Ramos (cell line): ENCODE measurements at regions not wholly inside any gene's neighbourhood (a gene's known extent, or its start where the extent isn't known, plus 50 kb on each side); places are given as distances from the start of the nearest gene placed in this dataset.
"Not testable (repeated sequence)": the region's sequence is repeated elsewhere in the genome, so short reads cannot be mapped to it uniquely, and the experiment has no call there.

Experiments
- in situ Hi-C: fragments of 300-500 bp; cut with MboI; formaldehyde crosslinking; loops from one replicate; pipeline ENCODE4 v1.14.3; 2022; ENCODE audit warnings: low sequenced_read_pairs; ENCODE audit not compliant: unreplicated experiment

DNA sequence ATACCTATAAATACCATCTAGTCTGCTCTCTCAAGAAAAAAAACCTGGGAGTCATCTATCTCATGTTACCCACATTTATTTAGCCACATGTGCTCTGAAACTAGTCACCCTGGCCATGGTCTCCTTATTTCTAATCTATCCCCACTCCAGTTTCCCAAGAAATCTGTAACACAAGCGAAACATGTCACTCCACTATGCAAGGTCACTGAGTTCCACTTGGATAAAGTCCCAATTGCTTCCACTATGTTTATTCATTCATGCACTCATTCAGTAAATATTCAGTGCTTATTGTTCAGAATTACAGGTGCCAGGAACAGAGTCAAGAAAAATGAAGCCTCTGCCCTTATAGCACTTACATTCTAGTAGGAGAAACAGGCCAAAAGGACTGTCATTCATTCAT, 369.4 kb upstream of the CYRIA start:
- in situ Hi-C loops, result no loop called here

DNA sequence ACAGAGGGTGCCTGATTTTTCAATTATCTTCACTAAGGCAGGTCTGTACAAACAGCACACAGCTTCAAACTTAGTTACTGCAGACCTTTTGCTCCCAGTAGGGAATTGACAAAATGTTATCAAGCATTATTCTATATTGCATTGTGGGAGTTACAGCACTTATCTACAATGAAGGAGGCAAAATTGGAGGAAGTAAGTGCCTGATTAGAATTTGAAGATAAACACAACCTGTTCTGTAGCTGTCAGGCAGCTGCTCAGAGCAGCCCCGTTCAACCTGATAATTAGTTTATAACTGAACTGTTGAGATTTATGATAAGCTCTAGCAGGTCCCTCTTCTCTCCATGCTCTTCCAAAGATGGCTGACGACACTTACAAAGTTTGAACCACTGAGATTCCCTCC, 364.4 kb upstream of the CYRIA start:
- in situ Hi-C loops, result no loop called here

GRCh38 chr2:17012297-17012696, 346.7 kb upstream of the CYRIA start:
- in situ Hi-C loops, result no loop called here

GRCh38 chr2:17010104-17010503, 344.5 kb upstream of the CYRIA start:
- in situ Hi-C loops, result no loop called here

- in situ Hi-C loops, result no loop called here
Measured at GRCh38 chr2:17000184-17000482, 334.5 kb upstream of the CYRIA start.

DNA sequence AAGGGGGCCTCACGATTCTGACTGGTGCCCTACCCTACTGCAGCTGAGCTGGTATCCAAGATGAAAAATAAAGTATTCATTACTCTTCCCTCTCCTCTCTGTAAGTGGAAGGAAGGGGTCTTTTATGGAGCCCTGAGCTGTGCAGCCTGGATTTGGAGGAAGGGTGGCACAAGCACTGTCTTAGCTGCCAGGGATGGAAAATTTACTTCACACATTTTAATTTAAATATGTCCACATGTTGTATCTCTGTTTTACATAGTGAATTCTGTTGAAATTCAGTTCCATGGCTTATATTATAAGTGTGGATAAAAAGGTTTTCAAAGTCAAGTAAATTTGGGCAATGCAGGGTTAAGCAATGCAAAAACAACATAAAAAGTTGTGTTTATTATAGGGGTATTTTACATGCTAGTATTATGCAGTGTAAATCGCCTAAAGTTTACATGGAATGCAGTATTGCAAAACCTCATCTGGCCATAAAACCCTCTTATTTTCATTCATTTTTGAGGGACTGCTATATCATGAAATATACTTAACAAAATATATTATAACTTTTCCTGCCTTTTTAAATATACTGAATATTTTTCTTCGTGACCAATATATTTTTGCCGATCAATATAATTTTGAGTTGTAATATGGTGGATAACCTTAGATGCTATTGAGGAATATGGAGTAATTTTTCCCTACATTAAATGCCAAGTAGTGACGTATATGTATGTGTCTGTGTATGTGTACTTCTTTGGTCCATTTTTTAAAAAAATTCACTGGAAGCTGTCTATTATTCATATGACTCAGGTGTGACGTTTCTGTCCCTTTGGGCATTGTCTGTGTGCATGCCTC, 333.9 kb upstream of the CYRIA start:
- in situ Hi-C loops, result no loop called here

DNA sequence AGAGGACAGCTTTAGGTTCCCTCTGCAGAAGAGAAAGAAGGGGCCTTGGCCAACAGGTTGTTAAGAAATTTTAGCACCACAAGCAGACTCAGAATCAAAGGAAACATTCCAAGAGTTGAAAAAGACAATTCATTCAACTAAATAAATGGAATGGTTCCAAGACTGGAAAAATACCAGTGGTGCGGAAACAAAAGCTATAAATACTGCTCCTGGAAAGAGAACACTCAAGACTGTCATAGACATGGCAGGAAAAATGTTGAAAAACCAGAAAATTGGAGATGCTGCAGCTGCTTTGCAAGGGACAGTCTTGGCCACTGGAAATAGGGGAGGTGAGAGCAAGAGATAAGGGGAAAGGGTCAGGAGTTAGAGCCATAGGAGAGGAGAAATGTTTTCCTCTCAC, 312.7 kb upstream of the CYRIA start:
- in situ Hi-C loops, result no loop called here

DNA sequence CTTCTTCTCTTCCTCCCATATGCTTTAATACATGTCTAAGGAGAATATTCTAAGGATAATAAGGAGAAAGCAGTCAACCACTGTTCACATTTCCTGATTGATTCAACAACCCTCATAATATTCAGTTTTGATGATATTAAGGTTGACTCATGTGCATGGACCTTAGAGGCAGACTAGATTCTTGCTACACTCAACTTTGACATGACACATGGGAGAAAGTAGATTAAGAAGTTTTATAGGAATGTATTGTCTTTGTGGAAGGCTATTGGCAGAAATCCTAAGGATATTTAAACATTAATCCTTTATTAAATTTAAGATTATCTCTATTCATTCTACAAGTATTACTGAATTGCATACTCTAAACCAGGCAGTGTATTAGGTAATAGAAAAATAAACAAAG, 309.1 kb upstream of the CYRIA start:
- in situ Hi-C loops, result no loop called here

DNA sequence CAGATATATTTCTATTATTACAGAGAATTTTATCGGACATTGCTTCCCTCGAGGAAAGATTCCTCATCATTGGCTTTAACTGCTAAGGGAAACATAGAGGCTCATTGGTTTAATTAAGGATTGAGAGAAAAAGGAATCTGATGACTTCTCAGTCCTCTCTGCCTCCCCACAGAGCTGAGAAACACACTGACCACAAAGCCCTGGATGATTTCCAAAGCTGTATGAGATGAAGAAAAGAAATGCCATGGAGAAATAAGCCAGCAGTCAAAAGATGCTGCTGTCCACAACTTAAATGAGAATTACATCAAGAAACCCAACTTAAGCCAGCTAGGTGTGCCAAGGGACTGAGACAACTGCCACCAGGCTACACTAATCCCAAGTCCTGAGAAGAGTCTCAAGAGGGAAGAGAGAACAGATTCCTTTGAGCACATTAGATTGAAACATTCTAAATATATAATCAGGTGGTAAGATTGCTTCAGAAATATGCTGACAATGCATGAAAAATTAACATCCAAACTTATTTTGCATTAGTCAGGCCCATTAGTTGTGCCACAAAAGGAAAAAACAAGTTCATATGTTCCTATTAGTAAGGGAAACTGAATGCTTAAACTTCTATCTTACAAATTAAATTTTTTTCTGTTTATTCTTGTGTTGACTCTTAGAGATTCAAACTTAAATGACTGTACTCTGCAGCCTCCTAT, 308.1 kb upstream of the CYRIA start:
- in situ Hi-C loops, result no loop called here

DNA sequence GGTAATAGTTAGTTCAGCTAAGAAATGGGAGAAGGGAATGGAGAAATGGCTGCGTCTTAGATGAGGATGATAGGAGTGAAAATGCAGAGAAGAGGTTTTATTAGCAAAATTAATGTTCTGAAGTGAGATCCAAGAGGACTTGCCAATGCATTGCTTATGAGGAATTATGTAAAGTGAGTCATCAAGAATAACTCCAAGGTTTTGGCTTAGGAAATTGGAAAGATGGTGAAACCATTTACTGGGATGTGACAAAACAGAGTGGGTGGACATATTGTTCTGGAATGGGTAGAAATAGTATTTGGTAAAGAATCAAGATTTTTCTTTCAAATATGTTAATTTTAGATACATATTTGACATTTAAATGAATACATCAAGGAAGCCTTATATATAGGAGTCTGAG, 306.6 kb upstream of the CYRIA start:
- in situ Hi-C loops, result no loop called here

- in situ Hi-C loops, result no loop called here
Measured at GRCh38 chr2:16971722-16972234, 306.1 kb upstream of the CYRIA start.

GRCh38 chr2:16970948-16971347, 305.3 kb upstream of the CYRIA start:
- in situ Hi-C loops, result not testable (repeated sequence)

GRCh38 chr2:16962505-16962904, 296.9 kb upstream of the CYRIA start:
- in situ Hi-C loops, result no loop called here

GRCh38 chr2:16960579-16960978, 294.9 kb upstream of the CYRIA start:
- in situ Hi-C loops, result no loop called here

DNA sequence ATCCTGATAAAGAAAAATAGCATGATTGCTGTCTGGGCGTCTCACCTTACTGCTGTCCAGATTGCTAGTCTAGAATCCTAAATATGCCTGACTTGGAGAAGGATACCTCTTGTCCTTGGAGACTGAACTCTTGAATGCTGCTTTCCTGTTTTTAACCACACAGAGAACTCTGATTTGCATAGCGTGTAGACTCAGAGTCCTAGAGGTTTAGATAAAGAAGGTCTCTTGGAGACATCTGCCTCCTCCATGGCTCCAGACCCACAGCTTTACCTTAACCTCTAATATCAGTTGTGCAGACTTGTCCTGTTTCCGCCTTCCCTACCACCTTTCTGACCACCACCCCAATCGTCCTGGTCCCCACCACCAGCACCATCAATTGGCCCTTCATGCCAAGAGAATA, 292.6 kb upstream of the CYRIA start:
- in situ Hi-C loops, result no loop called here

DNA sequence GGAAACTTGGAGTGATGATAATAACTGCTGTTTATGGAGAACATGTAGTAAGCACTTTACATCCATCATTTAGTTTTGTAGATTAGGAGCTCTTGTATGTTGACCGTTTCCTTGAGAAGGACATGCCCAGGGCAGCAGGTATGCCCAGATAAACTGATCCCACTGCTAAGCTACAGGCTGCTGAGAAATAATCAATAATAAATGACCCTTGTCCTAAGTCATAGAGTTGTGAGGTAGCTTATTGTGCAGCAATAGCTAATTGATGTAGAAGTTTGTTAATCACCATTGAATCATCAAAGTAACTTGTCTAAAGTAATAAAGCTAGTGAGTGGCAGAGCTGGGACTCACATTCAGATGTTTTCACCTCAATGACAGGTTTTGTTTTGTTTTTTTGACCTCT, 287.2 kb upstream of the CYRIA start:
- in situ Hi-C loops, result no loop called here

GRCh38 chr2:16952368-16952767, 286.7 kb upstream of the CYRIA start:
- in situ Hi-C loops, result no loop called here

DNA sequence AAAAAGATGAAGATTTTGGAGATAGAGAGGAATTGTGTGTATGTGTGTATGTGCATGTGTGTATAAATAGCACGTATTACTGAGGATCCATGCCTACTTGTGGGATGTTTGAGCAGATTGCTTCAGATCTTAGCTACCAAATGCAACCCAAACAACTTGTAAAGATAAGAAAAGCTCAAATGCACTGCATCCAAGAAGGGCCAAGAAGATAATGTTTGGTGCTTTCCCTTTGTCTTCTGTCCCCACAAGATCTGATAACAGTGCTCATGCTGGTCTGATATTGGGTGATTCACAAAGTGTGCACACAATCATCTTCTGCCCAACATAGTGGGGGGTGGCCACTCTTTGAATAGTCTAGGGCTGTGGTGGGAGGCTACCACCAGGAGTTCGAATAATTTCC, 284.8 kb upstream of the CYRIA start:
- in situ Hi-C loops, result no loop called here

- in situ Hi-C loops, result no loop called here
Measured at GRCh38 chr2:16948710-16949109, 283.1 kb upstream of the CYRIA start.

DNA sequence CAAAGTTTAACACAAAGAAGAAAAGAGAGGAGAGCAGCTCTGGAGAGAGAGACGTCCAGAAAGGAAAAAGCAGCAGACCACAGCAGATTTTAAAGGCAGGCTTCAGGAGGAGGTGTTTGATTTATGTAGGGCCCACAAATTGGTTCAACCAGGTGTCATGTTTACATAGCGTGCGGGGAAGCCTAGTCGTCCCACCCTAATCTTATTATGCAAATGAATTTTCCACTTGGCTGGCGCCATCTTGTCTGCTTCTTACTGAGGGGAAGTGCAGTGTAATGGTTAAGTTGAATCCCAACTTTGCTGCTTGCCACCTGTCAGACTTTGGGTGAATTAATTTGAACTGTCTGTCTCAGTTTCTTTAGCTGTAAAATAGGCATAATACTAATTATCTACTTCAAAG, 282.4 kb upstream of the CYRIA start:
- in situ Hi-C loops, result no loop called here

DNA sequence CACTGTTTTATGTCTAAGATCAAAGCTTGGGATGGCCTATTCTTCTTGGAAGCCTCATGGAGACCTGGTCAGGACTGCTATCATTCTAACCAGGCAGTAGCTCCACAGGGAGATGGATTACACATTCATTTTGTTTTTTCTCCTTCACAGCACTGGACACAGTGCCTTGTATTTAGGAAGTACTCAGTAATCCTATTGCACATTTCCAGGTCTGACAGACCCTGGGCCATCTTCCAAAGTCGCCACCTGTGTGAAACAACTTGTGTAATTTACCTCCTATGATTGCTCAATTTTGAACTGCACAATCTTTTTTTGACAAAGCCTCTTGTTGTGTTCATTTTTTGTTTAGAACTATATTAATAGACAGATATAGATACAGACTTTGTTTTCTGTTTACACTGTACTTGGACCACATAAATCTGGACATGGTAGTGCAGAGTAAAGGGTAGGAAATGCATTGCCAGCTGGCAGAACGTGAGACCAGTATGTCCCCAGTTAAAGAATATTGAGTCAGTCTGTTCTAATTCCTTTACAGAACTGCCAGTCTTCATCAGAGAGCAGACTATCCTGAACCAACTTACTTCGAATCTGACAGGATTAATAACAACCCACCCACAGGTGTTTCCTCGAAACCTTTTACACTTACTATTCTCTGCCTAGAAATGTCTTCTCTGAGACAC, 277.8 kb upstream of the CYRIA start:
- in situ Hi-C loops, result no loop called here
